Peyer's patch (tissue), 4 donors: ENCODE measurements at regions not wholly inside any gene's neighbourhood (a gene's known extent, or its start where the extent isn't known, plus 50 kb on each side); places are given as distances from the start of the nearest gene placed in this dataset.

ENCODE experiments used
- CTCF ChIP-seq, 6 experiments: fragments of 450-650 bp in 4 of 6; fragments of 200-600 bp in 2 of 6; sonication (generic) in 1 of 6; IDR thresholded peaks; one replicate each; pipeline ENCODE4 v1.5.1; 2017 to 2019; ENCODE audit warnings: antibody characterized with exemption in 6 of 6, mild to moderate bottlenecking in 3 of 6, moderate library complexity in 1 of 6
- POLR2A ChIP-seq, 2 donors: fragments of 450-650 bp; IDR thresholded peaks; one replicate each; pipeline ENCODE4 v1.5.1; 2017; ENCODE audit warnings: antibody characterized with exemption in 2 of 2, mild to moderate bottlenecking in 2 of 2, moderate library complexity in 2 of 2

- TF ChIP-seq CTCF (IDR thresholded peaks at IDR 0.05) (no peak), POLR2A (IDR thresholded peaks at IDR 0.05) (no peak)
Measured at GRCh38 chr19:28785971-28786370, 427.0 kb downstream of the UQCRFS1 start.
